ENCODE measurements at regions not wholly inside any gene's neighbourhood (a gene's known extent, or its start where the extent isn't known, plus 50 kb on each side); places are given as distances from the start of the nearest gene placed in this dataset.

DNA sequence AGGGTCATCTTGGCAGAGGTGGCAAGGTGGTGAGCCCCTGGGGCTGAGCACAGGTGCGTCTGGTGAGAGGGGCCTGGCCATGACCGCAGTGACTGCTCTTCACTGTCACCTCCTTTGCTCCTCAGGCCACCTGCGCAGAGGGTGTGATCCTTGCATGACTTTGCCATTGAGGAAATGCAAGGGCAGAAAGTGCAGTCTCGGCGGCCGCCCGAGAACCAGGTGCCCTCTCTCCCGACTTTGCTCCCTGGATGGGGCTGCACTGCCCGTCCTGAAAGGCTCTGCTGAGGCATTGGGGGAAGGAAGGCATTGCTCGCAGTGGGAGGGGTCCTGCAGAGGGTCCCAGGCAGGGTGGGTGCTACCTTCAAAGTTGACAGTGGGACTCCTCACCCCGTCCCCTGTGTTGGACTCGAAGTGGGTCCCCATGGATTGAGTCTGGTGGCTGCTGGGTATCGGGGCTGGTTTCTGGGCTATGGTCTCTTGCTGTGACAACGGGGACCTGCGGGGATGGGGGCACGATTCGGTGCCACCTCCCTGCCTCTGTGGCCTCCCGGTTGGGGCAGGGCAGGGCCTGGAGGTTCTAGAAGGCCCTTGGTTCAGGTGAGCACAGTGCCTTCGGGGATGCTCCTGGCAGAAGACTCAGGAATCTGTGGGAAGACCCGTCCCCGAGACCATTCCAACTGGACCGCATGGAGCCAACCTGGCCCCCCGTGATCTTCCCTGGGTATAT, 1239.4 kb downstream of the BRD1 start:
- no peak for DNase-seq (ENCODE audit: low read depth, low spot score)

DNA sequence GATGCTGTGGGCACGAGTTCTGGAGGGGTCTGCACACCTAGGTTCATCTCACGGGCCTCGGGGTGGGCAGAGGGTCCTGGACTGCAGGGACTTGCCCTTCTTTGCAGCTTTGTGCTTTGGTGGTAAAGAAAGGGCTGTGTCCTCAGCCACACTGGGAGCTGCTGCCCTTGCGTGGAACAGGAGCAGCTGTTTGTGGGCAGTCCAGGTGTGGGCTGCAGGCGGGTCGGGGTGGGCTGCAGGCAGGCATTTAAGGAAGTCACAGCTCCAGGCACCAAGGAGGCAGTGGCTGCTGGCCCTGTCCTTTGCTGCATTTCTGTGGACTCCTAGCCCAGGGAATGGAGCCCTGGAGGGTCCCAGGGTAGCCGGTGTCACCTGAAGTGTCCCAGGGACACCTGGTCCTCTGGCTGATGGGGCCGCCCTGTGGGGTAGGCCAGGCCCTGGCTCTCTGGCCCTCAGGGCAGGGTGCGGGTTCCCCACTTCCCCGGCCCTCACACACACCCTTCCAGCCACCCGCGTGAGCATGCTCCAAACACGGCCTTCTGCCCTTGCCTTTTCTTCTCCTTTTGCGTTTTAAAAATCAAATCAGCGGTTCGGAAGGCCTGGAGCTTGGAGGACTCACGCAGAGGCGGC, 1240.3 kb downstream of the BRD1 start:
- no peak for DNase-seq (ENCODE audit: low read depth, low spot score)

DNA sequence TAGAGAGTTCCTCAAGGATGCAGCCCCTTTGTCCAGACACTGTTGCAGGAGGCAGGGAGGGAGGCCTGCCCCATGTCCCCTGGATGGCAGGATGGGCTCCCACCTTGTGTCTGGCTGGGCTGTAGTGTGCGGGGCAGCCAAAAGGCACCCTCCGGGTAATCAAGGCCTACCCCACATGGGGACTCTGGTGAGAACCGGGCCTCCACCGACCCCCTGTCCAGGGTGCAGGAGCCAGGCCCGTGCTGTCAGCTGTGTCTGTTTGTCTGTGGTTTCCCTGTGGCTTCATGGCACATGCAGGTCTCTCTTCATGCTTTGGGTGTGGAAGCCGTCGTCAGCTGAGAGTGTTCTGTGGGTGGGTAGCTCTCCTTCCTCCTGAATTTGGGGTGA, 1240.9 kb downstream of the BRD1 start:
- DNase-seq (ENCODE audit: low read depth, low spot score): no peak

DNA sequence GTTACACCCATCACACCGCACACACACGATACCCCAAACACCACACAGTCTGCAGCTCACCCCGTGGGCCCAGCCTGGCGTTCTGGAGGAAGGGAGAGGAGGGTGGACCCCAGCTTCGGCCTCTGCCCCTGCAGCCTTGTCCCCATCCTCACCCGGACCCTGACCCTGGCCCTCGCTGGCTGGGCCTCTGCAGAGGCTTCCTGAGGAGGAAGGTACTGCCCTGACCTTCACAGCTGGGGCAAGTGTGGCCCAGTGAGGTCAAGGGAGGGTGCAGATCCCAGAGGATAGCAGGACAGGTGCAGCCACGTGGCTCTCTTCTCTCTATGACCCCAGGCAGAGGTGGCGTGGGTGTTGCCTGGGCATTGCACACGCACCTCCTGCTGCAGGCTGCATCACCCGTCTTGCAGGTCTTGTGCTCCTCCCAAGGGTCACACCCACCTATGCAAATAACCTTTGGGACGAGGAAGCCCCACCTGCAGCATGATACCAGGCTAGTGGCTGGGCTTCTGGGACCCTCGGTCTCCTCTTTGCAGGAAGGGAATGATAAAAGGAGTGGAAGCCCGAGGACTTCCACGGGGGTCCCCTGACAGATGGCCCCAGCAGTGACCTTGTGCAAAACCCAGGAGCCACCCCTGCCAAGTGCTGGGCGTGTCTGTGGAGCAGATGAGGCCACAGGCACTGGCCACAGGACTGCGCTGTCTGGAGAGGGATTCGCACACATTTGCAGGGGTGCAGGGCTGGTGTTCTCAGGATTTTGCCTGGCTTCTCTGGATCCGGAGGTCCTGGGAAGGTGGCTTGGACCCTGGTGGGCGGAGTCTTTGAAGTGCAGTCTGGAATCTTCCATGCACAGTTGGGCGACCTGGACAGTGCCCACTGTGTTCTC, 1241.5 kb downstream of the BRD1 start:
- no peak for DNase-seq (ENCODE audit: low read depth, low spot score)

DNA sequence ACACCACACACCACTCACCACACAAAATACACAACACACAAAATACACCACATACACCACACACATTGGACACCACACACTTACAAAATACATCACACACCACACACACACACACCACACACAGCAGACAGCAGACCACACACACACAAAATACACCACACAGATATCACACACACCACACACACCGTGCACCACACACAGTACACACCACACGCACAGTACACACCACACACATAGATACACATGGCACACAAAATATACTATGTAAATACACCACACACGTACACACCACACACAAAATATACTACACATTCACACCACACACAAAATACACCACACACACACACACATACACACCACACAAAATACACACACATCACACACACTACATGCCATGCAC, 1243.5 kb downstream of the BRD1 start:
- DNase-seq (ENCODE audit: low read depth, low spot score): no peak

DNA sequence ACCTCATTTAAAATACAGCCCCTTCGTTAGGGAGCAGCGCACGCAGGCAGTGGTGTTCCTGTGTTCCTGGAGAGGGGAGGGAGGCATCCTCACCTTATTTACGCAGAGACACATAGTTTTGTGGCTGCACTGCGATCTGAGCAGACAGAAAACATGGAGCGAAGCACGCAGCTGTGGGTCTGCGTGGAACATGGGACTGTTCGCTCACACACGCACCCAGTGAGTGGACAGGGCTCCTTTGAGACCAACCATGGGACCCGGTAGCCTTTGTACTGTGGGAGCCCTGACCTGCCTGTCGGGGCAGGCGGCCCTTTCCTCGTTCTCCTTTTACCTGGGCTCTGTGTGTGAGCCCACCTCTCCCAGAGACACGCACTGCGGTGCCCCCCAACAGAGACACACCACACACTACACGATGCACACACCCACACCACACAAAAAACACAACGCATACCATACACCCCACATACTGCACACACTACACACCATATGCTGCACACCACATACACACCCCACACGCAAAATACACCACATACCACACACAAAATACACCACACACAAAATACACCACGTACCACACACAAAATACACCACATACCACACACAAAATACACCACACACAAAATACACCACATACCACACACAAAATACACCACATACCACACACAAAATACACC, 1245.7 kb downstream of the BRD1 start:
- no peak for DNase-seq (ENCODE audit: low read depth, low spot score)

DNA sequence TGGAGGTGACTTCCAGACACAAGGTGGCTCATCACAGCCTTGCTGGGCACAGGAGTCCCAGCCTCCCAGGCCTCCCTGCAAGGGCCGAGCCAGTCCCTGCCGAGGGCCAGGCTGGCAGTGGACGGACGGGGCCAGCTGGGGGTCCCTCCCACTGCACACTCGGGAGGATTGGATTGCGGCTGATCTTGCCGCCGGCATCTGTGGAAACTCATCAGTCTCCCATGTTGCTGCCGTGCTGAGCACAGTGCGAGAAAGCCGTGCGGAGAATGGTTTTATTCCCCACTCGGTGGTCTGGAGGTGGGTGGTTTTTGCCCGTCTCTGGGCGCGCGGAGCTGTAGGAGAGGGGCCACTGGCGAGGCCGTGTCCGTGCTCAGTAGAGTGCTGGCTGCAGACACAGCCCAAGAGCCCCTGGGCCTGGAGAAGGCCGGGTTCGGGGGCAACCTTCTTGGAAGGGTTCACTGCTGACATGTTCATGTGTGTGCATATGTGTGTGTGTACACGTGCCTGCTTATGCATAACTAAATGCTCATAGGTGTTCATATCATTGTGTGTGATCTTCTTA, 1246.4 kb downstream of the BRD1 start:
- no peak for DNase-seq (ENCODE audit: low read depth, low spot score)

DNA sequence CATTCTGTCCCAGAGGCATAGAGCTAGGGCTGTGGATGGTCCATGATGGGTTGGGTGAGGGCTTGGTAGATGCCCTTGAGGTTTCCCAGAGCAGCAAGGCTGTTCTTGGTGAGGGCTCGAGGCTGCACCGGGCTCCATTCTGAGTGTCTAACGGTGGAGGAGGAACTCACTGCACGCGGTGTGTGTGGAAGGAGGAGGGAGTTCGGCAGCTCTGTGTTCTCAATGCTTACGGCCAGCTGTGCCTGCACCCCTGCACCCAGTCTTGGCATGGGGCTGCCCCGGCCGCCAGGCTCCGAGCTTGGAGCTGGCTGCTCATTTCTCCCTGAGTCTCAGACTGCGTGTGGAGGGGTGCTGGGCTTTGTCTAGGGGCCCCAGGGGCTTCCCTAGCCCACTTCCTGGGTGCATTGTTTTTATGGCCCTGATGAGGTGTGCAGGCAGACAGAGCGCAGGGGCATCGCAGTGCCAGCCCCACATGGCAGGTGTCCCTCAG, 1247.1 kb downstream of the BRD1 start:
- no peak for DNase-seq (ENCODE audit: low read depth, low spot score)

DNA sequence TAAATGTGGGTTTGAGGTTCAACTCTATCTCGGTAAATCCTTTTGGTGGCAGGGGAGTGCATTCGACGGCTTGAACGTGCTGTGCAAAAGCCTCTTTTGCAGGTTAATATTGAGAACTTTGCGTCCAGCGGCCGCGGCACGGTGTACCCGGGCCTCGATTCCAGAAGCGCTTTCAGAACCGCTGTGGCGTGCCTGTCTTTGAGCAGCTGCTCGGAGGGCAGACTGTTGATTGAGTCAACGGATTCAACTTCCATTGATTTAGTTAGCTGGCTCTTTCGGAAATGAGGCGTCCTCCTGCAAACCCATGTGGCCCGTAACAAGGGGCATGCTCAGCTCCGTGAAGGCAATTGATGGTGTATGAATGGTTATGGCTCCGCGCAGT, 1247.8 kb downstream of the BRD1 start:
- no peak for DNase-seq (ENCODE audit: low read depth, low spot score)

DNA sequence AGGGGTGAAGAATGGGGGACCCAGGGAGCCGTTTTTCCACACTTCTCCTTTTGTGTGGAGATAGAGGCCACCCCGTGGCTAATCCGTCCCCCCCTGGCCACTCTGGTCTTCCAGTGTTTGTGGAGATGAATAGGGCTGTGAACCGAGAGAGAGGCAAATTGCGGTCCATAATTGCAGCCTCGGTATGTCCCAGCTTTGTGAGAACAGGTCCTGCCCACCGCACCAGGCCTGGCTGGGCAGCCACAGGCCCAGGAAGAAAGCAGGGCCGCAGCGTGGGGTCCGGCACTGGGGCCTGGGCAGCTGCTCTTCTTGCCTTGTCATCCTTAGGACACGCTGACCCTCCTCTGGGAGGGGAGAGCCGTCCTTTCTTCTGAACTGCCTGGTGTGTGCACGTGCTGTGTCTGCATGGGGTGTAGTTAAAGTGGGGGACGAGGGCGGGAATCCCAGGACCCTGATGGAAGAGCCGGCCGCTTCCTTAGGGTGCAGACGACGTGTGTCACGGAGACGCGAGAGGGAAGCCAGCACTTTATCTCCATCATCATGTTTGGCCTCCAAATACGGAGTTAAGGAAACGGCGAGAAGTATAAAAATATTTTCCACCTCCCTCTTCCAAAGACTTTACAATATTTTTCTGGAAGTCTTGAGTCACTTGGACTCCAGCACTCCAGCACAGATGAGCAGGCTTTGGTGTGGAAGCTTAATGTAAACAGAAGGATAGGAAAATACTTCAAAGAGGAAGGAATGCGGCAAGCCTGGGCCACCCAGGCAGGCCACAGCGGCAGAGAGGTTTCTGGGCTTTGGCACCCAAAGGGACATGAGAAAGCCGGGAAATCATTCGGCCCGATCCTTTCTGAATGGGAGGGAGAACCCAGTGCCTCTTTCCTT, 1248.4 kb downstream of the BRD1 start:
- no peak for DNase-seq (ENCODE audit: low read depth, low spot score)

DNA sequence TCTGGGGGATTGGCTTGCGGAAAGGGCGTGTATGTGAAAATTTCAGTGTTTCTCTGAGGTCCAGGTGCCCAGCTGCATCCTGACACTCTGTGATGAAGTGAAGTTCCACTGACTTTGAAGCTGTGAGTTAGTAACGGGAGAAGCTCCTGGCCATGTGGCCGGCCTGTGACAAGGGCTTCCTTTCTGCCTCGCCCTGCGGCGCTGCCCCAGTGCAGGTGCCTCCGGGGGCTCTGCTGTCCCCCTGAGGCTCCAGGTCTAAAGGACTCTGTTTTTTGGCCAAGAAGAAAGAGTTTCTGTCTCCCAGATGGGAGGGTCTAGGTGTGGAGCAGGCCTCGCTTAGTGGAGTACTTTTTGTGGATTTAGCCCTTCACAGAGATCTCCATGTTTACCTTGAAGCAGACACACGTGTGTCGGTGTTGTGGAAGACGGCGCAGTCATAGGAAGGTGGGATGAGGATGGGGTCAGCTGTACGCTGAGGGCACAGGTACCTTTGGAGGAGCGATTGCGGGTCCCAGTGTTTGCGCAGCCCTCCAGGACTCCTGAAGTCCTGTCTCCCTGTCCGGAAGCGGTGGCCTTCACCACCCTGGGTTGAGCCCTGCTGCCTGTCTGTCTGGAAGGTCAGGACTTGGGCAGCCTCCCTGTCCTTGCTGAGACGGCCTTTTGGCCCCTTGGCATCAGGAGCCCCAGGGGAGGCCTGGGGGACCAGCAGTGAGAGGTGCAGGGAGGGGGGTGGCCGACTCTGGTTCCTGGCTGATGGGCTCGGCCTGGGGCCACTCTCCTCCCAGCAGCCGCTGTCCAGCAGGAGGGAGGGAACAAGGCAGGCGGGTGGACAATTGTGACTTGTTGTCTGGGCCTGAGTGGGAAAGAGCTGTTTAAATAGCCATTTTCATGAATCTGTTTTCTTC, 1249.3 kb downstream of the BRD1 start:
- no peak for DNase-seq (ENCODE audit: low read depth, low spot score)

DNA sequence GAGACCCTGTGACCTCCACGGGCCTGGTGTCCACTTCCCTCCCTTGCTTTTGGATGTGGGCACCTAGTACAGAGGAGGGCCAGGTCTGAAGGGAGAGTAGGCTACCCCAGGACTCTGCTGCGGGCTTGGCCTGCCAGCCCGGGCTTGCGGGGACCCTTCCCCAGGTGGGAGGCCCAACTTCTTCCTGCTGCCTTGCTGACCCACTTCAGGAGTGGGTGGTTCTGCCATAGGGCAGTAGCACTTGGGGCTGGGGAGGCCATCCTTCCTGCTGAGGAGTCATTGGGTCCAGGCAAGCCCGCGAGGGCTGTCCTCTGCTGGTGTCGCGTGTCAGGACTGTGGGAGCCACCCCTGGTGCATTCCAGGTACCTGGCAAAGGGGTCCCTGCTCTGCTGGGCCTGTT, 1250.0 kb downstream of the BRD1 start:
- no peak for DNase-seq (ENCODE audit: low read depth, low spot score)

DNA sequence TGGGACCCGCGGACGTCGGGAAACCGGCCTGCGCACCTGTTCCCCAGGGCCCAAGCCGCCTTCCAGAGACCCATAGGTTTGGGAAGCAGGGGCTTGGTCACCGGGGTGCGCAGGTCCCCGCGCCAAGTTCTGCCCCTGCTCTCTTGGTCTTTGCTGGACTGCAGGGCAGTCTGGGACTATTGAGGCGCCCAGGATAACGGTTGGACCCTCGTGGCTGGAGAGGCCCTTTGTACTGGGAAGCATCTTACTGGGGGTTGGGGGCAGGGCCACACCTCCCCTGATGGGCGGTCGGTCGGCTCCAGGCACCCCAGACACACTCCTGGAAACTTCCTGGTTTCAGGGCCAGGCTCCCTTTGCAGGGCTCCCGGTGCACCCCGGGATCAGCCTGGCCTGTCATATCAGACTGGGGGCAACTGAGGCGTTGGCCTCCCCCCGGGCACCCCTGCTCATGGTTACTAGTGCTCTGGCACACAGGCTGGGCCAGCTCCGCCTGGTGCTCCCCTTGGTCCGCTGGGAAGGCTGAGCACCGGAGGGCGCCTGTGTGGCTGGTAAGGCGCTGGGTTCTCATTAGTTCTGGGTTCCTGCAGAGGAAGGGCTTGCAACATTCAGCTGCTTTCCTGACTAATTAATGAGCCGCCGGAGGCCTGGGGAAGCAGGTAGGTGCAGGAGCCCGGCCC, 1250.5 kb downstream of the BRD1 start:
- no peak for DNase-seq (ENCODE audit: low read depth, low spot score)

DNA sequence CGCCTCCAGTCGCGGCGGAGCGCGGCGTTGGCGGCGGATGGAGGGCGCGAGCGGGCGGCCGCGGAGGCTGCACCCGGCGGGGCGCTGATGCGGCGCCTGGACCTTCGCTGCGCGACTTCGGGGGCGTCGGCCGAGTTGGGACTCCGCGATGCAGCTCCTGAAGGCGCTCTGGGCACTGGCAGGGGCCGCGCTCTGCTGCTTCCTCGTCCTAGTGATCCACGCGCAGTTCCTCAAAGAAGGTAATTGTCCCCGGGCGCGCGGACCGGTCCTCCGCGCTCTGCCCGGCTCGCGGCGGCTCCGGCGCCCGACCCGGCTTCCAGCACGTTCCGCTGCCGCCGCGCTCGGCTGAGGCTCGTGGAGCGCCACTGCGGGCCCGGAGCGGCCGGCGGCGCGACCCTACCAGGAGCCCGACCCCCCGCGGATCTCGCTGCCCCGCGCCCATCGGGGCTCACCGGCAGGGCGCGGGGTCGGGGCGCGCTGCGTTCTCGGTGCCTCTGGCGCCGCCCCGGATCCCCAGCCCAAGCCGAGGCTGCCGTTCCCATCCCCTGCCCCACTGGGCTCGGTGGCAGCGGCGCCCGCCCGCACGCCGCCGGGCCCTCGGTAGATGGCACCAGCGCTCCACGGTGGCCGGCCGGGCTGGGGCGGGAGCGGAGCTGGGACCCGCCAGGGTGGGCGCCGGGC, 1251.2 kb downstream of the BRD1 start:
- no peak for DNase-seq (ENCODE audit: low read depth, low spot score)

DNA sequence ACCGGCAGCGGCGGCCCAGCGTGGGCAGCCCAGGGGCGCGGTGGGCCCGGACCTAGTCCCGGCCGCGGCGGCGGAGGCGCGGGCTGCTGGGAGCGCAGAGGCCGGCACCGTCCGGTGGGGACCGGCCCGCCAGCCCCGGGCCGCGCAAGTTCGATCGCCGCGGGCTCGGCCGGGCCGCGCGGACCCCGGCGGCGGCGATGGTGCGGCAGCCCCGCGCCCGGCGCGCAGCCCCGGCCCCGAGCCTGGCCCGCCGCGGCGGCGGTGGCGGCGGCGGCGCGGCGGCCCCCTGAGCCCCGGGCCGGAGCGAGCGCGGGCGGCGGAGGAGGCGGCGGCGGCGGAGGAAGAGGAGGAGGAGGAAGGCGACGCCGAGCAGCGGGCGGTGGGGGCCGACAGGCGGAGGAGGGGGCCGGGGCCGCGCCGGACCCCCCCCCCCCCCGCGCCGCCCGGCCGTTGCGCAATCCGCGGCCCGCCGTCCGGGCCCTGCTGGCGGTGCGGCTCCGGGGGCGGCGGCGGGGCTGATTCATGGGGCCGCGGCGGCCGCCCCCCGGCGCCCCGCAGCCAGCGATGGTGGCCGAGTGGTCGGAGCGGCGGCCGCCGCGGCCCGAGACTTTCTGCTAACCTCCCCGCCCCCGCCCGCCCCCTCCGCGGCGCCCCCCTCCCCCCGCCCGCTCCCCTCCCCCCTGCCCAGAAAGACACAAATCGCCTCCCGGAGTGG, 1251.9 kb downstream of the BRD1 start:
- DNase-seq (ENCODE audit: low read depth, low spot score): no peak

DNA sequence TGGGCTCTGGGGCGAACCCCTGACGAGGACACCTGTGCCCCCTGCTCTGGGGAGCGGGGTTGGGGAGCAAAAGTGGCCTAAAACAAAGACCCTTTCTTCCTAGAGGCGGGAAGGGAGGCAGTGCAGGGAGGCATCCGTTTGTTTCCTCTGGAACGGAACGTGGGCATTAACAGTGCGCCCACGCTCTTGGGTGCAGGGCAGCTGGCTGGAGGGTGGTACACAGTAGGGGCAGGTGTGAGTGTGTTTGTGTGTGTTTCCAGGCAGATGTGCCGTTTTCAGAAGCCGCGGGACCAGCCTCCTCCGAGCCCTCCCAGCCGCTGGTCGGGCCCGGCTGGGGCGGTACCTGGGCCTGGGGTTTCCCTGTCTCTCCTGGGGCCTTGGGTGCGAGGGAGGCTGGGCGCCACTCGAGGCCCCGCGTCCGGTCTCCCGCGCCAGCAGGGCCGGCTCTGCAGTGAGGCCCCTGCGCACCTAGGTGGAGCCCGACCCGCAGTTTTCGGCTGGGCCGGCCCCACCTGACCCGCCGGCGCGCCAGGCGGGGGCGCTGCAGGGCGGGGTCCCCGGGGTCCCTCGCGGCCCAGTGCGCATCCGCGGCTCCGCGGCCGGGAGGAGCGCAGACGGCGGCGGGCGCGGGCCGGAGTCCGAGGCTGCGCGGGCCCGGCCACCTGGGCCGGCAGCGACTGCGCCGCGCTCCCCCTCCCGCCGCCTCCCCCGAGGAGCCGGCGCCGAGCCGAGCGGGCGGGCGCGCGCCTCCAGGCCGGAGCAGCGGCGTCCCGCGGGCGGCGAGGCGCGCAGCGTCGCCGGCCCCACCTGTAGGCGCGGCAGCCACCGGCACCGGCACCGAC, 1252.7 kb downstream of the BRD1 start:
- no peak for DNase-seq (ENCODE audit: low read depth, low spot score)

DNA sequence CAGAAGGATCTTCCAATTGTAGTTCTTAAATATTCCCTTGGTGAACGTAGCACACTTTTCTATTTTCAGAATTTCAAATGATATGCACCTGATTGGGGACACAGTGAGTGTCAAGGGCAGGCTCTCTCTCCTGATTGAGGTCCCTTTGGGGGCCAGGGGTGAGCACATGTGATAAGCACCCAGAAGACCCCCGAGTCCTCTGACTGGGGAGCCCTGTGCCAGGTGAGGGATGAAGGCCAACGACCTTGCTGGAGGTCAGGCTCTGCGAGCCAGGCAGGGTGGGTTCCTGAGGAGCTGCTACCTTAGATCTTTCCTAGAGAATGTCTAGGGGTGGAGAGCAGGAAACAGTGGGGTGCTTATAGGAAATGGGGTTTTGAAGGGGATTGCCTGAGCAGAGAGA, 1253.9 kb downstream of the BRD1 start:
- DNase-seq (ENCODE audit: low read depth, low spot score): no peak
